ENCODE measurements at regions not wholly inside any gene's neighbourhood (a gene's known extent, or its start where the extent isn't known, plus 50 kb on each side); places are given as distances from the start of the nearest gene placed in this dataset.
"Not testable (repeated sequence)": the region's sequence is repeated elsewhere in the genome, so short reads cannot be mapped to it uniquely, and the experiment has no call there.

DNA sequence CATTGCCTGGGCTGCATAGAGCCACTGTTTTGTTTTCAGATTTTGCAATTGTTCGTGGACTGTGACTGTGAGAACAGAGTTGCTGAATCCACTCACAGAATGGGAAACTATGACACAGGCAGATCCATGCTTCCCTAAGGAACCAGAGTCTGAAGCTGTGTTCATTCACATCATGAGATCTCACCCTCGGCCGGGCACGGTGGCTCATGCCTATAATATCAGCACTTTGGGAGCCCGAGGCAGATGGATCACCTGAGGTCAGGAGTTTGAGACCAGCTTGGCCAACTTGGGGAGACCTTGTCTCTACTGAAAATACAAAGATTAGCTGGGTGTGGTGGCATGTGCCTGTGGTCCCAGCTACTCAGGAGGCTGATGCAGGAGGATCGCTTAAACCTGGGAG is 139.2 kb upstream of the SALL4 start:
- Histone ChIP-seq H3K9ac (ENCODE audit: low read length) (no peak overlapping the region), H3K36me3 (ENCODE audit: control insufficient read depth, insufficient read depth, low read length) (no peaks in the 10 kb centered on the region), H3K27me3 (ENCODE audit: control insufficient read depth, insufficient read depth, low read length) (no peaks in the 10 kb centered on the region)

DNA sequence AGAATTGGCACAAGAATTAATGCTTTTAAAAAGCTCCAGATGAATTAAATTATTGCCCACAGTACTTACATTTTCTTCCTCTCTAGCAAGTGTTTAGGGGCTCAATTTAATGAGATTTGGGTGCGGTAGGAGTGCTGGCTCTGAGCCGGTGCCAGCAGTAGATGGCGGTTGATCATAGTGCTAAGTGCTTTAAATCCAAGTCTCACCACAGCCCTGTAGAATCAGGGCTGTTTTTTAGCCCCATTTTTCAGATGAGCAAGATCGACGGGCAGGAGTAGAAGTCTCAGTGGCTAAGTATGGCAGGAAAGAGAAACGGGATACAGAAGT is 136.9 kb upstream of the SALL4 start:
- no peaks in the 10 kb centered on the region for H3K4me1 ChIP-seq (ENCODE audit: control insufficient read depth, insufficient read depth, low read length)
- no peak overlapping the region for H3K9ac ChIP-seq (ENCODE audit: low read length)
- no peaks in the 10 kb centered on the region for H3K36me3 ChIP-seq (ENCODE audit: control insufficient read depth, insufficient read depth, low read length)
- H3K27ac ChIP-seq (ENCODE audit: low read depth, low read length) = no peak overlapping the region
- no peaks in the 10 kb centered on the region for H3K27me3 ChIP-seq (ENCODE audit: control insufficient read depth, insufficient read depth, low read length)
- no peak overlapping the region for H3K4me3 ChIP-seq (ENCODE audit: low read length)

More for the DNA sequence above, 139.2 kb upstream of the SALL4 start:
- Histone ChIP-seq H3K27ac (ENCODE audit: low read depth, low read length) (no peak overlapping the region), H3K4me1 (ENCODE audit: control insufficient read depth, insufficient read depth, low read length) (no peaks in the 10 kb centered on the region), H3K4me3 (ENCODE audit: low read length) (no peak overlapping the region)

DNA sequence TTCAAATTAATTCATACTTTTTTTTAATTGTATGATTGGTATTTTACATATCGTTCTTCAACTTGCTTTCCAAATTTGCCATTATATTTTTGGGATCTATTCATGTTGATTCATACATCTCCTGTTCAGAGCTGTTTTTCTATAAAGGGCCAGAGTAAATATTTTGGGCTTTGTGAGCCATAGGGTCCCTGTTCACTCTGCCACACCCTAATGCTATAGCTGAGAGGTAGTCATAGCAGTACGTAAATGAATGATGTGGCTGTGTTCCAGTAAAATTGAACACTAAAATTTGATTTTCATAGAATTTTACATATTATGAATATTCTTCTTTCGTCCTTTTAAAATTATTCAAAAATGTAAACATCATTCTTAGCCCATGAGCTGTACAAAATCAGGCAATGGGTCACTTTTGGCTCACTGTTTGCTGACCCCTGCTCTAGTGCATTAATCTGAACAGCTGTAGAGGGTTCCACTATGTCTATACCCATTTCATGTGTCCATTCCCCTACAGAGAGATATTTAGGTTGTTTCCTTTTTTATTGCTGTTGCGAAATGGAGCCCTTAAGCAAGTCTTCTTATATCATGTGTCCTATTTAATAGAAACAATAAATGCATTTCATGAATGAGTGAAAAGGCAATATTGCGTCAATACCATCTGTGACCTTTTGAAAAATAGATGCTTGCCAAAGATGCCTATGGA is 136.4 kb upstream of the SALL4 start:
- Histone ChIP-seq H3K4me1 (ENCODE audit: control insufficient read depth, insufficient read depth, low read length) (no peaks in the 10 kb centered on the region), H3K27me3 (ENCODE audit: control insufficient read depth, insufficient read depth, low read length) (no peaks in the 10 kb centered on the region), H3K27ac (ENCODE audit: low read depth, low read length) (no peak overlapping the region), H3K4me3 (ENCODE audit: low read length) (no peak overlapping the region), H3K36me3 (ENCODE audit: control insufficient read depth, insufficient read depth, low read length) (no peaks in the 10 kb centered on the region), H3K9ac (ENCODE audit: low read length) (no peak overlapping the region)

DNA sequence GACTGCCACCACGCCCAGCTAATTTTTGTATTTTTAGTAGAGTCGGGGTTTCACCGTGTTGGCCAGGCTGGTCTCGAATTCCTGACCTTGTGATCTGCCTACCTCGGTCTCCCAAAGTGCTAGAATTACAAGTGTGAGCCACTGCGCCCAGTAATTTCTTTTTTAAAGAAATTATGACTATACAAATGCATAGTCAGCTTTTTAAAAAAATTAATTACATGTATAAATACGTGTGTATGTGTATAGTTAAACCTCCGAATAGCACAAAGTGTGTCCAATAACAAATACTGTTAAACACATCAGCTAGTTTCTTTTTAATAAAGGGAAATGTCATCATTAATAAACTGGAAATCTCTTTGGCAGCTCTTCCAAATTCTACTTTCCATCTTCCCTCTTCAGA is 135.5 kb upstream of the SALL4 start:
- H3K36me3 ChIP-seq (ENCODE audit: control insufficient read depth, insufficient read depth, low read length) = no peaks in the 10 kb centered on the region
- H3K27ac ChIP-seq (ENCODE audit: low read depth, low read length) = no peak overlapping the region
- H3K27me3 ChIP-seq (ENCODE audit: control insufficient read depth, insufficient read depth, low read length) = no peaks in the 10 kb centered on the region
- H3K4me3 ChIP-seq (ENCODE audit: low read length) = no peak overlapping the region
- no peaks in the 10 kb centered on the region for H3K4me1 ChIP-seq (ENCODE audit: control insufficient read depth, insufficient read depth, low read length)
- no peak overlapping the region for H3K9ac ChIP-seq (ENCODE audit: low read length)

DNA sequence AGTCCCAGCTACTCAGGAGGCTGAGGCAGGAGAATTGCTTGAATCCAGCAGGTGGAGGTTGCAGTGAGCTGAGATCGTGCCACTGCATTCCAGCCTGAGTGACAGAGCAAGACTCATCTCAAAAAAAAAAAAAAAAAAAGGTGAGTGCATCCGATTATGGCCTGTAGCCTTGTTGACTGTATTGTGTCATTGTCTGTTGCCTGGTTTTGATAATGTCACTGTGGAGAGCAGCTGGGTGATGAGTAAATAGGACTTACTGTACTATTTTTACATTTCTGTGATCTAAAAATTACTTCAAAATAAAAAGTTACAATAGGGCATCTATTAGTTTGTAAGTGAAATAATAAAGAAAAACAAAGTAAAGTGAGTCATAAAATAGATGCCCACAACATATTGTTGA is 134.1 kb upstream of the SALL4 start:
- Histone ChIP-seq H3K4me1 (ENCODE audit: control insufficient read depth, insufficient read depth, low read length) (no peaks in the 10 kb centered on the region), H3K4me3 (ENCODE audit: low read length) (no peak overlapping the region), H3K36me3 (ENCODE audit: control insufficient read depth, insufficient read depth, low read length) (no peaks in the 10 kb centered on the region), H3K27me3 (ENCODE audit: control insufficient read depth, insufficient read depth, low read length) (no peaks in the 10 kb centered on the region), H3K27ac (ENCODE audit: low read depth, low read length) (no peak overlapping the region), H3K9ac (ENCODE audit: low read length) (no peak overlapping the region)

DNA sequence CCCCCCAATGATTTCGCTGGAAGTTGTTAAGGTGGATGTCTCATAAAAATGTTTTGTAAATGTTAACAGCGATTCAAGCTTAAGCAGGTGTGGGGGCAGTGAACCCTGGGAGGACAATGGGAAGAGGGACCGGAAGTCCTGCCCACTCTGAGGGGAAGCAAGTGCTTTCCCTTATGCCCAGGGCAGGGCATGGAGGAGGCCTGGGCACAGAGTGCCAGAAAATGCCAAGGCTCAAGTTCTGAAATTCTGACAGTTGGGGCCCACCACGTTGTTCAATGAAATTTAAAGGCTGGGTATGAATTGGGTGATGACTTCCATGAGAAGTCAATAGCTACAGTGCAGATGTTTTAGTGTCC is 132.7 kb upstream of the SALL4 start:
- H3K27me3 ChIP-seq (ENCODE audit: control insufficient read depth, insufficient read depth, low read length) = no peaks in the 10 kb centered on the region

DNA sequence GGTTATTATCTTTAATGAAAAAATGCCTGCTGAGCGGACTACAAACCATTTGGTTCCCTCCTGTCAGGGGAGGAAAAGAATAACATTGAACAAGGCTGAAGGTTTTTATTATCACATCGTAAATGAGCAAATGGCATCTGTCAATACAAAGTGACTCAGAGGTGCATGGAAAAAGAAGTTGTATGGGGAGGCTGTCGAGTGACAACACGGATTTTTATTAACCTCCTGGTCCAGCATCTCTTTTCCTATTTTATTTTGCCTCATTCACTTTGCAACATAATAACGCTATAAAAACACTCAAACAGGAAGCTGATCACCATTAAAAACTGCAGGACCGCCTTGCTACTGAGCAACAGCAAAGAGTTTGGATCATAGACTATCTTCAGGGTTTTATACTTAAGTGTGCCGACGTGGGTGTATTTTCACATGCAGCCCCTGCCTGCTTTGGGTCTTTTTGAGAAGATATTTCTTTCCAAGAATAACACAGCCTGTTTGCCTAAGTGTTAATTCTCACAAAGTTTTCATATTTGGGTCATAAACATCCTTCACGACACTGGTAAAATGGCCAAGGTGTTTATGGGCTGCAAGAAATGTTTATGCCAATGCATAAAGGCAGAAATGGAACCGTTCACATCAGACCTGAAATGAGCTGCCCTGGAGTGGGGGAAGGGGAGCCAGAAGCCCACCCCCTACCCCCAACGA is 132.1 kb upstream of the SALL4 start:
- no peaks in the 10 kb centered on the region for H3K27me3 ChIP-seq (ENCODE audit: control insufficient read depth, insufficient read depth, low read length)
- no peaks in the 10 kb centered on the region for H3K36me3 ChIP-seq (ENCODE audit: control insufficient read depth, insufficient read depth, low read length)
- H3K9ac ChIP-seq (ENCODE audit: low read length) = no peak overlapping the region
- no peak overlapping the region for H3K27ac ChIP-seq (ENCODE audit: low read depth, low read length)
- H3K4me1 ChIP-seq (ENCODE audit: control insufficient read depth, insufficient read depth, low read length) = no peaks in the 10 kb centered on the region
- no peak overlapping the region for H3K4me3 ChIP-seq (ENCODE audit: low read length)

More for the DNA sequence above, 132.7 kb upstream of the SALL4 start:
- Histone ChIP-seq H3K4me3 (ENCODE audit: low read length) (no peak overlapping the region), H3K36me3 (ENCODE audit: control insufficient read depth, insufficient read depth, low read length) (no peaks in the 10 kb centered on the region), H3K9ac (ENCODE audit: low read length) (no peak overlapping the region), H3K27ac (ENCODE audit: low read depth, low read length) (no peak overlapping the region), H3K4me1 (ENCODE audit: control insufficient read depth, insufficient read depth, low read length) (no peaks in the 10 kb centered on the region)

DNA sequence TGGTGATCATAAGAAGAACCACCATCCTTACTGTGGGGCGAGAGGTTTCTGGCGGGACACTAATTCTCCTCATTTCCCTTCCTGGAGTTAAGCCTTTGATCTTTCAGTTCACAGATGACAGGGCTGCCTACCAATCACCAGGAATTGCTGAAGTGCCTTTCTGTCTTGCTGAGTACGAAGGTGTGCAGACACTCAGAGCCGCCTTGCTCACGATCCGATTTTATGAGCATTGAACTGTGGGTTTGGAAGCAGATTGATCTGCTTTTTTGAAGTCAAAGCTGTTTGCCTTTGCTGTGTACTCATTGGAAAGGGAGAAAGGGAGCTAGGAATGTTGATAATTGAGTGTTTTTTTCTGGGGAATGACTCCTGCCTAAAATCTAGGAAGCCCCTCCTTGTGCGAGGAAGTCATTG is 129.1 kb upstream of the SALL4 start:
- Histone ChIP-seq H3K36me3 (ENCODE audit: control insufficient read depth, insufficient read depth, low read length) (no peaks in the 10 kb centered on the region), H3K27me3 (ENCODE audit: control insufficient read depth, insufficient read depth, low read length) (no peaks in the 10 kb centered on the region), H3K27ac (ENCODE audit: low read depth, low read length) (no peak overlapping the region), H3K9ac (ENCODE audit: low read length) (no peak overlapping the region), H3K4me3 (ENCODE audit: low read length) (no peak overlapping the region), H3K4me1 (ENCODE audit: control insufficient read depth, insufficient read depth, low read length) (no peaks in the 10 kb centered on the region)

DNA sequence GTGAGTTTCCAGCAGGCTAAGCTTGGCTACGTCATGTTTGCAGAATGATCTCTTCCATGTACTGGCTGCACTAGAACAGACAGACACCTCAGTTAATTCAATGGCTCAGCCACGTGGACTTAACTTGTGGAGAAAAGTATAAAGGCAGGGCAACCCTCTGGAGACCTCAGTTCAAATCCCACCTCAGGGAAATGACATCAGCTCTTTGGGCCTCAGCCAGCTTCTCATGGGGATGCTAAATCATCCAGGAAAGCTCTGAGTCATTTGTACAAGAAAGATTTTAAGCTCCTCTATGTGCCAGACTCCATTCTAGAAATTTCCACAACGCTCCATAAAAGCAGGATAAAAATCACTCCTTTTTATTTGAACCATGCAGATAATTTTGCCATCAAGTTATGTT is 128.5 kb upstream of the SALL4 start:
- Histone ChIP-seq H3K27me3 (ENCODE audit: control insufficient read depth, insufficient read depth, low read length) (no peaks in the 10 kb centered on the region), H3K4me3 (ENCODE audit: low read length) (no peak overlapping the region), H3K4me1 (ENCODE audit: control insufficient read depth, insufficient read depth, low read length) (no peaks in the 10 kb centered on the region), H3K9ac (ENCODE audit: low read length) (no peak overlapping the region), H3K27ac (ENCODE audit: low read depth, low read length) (no peak overlapping the region), H3K36me3 (ENCODE audit: control insufficient read depth, insufficient read depth, low read length) (no peaks in the 10 kb centered on the region)

DNA sequence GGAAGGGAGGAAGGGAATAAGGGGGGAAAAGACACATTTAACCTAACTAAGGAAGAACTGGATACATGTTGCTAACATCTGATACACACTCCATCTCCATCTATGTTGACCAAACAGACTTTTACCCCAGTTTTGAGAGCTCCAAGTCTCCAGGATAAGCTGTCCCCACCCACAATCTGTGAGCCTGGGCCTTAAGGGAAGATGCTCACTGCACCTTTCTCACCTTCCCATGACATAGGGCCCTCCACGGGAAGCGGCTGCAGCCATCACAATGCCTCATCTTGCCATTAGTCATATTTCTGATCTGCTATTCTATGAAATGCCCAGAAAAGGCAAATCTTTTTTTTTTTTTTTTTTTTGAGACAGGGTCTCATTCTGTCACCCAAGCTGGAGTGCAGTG is 126.6 kb upstream of the SALL4 start:
- H3K9ac ChIP-seq (ENCODE audit: low read length) = no peak overlapping the region
- no peaks in the 10 kb centered on the region for H3K27me3 ChIP-seq (ENCODE audit: control insufficient read depth, insufficient read depth, low read length)
- H3K27ac ChIP-seq (ENCODE audit: low read depth, low read length) = no peak overlapping the region
- H3K4me1 ChIP-seq (ENCODE audit: control insufficient read depth, insufficient read depth, low read length) = no peaks in the 10 kb centered on the region
- no peak overlapping the region for H3K4me3 ChIP-seq (ENCODE audit: low read length)
- no peaks in the 10 kb centered on the region for H3K36me3 ChIP-seq (ENCODE audit: control insufficient read depth, insufficient read depth, low read length)

DNA sequence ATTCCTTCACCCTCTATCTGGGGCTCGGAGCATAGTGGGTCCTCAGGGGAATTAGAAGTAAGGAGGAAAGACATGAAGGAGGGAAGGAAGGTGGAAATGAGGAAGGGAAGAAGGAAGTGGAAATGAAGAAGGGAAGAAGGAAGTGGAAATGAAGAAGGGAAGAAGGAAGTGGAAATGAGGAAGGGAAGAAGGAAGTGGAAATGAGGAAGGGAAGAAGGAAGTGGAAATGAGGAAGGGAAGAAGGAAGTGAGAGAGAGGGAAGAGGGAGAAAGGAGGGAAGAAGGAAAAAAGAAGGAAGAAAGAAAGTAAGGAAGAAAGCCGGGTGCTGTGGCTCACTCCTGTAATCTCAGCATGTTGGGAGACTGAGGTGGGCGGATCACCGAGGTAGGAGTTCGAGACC is 125.6 kb upstream of the SALL4 start:
- not testable (repeated sequence) for H3K27ac ChIP-seq (ENCODE audit: low read depth, low read length); H3K27me3 ChIP-seq (ENCODE audit: control insufficient read depth, insufficient read depth, low read length); H3K4me3 ChIP-seq (ENCODE audit: low read length); H3K36me3 ChIP-seq (ENCODE audit: control insufficient read depth, insufficient read depth, low read length); H3K9ac ChIP-seq (ENCODE audit: low read length); H3K4me1 ChIP-seq (ENCODE audit: control insufficient read depth, insufficient read depth, low read length)

DNA sequence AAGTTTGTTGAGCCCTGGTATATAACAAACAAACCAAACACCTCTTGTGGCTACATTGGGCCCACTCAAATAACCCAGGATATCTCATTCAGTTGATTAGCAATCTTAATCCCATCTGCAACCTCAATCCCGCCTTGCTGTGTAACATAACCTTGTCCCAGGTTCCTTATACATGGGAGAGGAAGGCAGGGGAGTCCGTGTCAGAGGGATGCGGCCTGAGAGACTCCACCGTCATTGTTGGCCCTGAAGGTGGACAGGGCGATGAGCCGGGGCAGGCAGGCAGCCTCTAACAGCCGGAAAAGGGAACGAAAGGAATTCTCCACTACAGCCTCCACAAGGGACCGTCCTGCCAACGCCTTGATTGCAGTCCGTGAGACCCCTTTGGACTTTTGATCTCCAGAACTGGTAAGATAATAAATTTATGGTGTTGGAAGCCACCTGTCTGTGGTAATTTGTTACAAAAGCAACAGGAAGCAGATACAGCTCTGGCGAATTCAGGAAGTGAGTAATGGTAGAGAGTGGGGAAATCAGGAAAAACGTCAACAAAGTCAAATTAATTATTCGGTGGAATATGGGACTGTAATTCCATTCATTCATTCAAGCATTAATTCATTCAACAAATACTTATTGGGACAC is 124.5 kb upstream of the SALL4 start:
- Histone ChIP-seq H3K9ac (ENCODE audit: low read length) (no peak overlapping the region), H3K4me1 (ENCODE audit: control insufficient read depth, insufficient read depth, low read length) (no peaks in the 10 kb centered on the region), H3K4me3 (ENCODE audit: low read length) (no peak overlapping the region), H3K36me3 (ENCODE audit: control insufficient read depth, insufficient read depth, low read length) (no peaks in the 10 kb centered on the region), H3K27me3 (ENCODE audit: control insufficient read depth, insufficient read depth, low read length) (no peaks in the 10 kb centered on the region), H3K27ac (ENCODE audit: low read depth, low read length) (no peak overlapping the region)

DNA sequence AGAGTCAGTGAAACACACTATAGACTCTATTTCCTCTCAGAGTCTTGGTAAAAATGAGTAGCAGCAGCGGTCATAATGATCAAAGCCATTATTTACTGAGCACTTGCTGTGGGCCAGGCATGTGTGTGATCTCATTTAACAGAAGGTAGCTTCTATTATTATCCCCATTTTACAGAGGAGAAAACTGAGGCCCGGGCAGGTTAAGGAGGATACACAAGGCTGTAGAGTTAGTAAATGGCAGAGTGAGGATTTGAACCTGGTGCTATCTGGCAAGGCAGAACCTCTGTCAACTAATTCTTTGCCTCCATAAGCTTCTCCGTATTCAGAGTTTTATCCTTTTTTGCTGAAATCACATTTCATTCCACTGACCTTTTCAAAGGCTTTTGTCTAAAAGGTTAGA is 122.2 kb upstream of the SALL4 start:
- Histone ChIP-seq H3K27me3 (ENCODE audit: control insufficient read depth, insufficient read depth, low read length) (no peaks in the 10 kb centered on the region), H3K36me3 (ENCODE audit: control insufficient read depth, insufficient read depth, low read length) (no peaks in the 10 kb centered on the region), H3K27ac (ENCODE audit: low read depth, low read length) (no peak overlapping the region), H3K4me3 (ENCODE audit: low read length) (no peak overlapping the region), H3K9ac (ENCODE audit: low read length) (no peak overlapping the region), H3K4me1 (ENCODE audit: control insufficient read depth, insufficient read depth, low read length) (no peaks in the 10 kb centered on the region)
